ENCODE measurements at regions not wholly inside any gene's neighbourhood (a gene's known extent, or its start where the extent isn't known, plus 50 kb on each side); places are given as distances from the start of the nearest gene placed in this dataset.

GRCh38 chr16:54414671-54415070 lies 128.1 kb upstream of the IRX3 start:
- no peak overlapping the region for H3K4me3 ChIP-seq (ENCODE audit: low read depth, low read length)
- no peak for DNase-seq (ENCODE audit: low read depth)
- no peak for TF ChIP-seq CTCF (IDR thresholded peaks at IDR 0.05; ENCODE audit: low read depth, low read length, missing control alignments)

GRCh38 chr16:54412777-54413455 lies 126.3 kb upstream of the IRX3 start:
- no peak for TF ChIP-seq CTCF (IDR thresholded peaks at IDR 0.05; ENCODE audit: low read depth, low read length, missing control alignments)
- no peak overlapping the region for H3K4me3 ChIP-seq (ENCODE audit: low read depth, low read length)
- no peak for DNase-seq (ENCODE audit: low read depth)

GRCh38 chr16:54412037-54412436 lies 125.5 kb upstream of the IRX3 start:
- H3K4me3 ChIP-seq (ENCODE audit: low read depth, low read length): no peak overlapping the region
- DNase-seq (ENCODE audit: low read depth): no peak
- TF ChIP-seq CTCF (IDR thresholded peaks at IDR 0.05; ENCODE audit: low read depth, low read length, missing control alignments): no peak

GRCh38 chr16:54411544-54411943 lies 125.0 kb upstream of the IRX3 start:
- TF ChIP-seq CTCF (IDR thresholded peaks at IDR 0.05; ENCODE audit: low read depth, low read length, missing control alignments): no peak
- H3K4me3 ChIP-seq (ENCODE audit: low read depth, low read length): no peak overlapping the region
- DNase-seq (ENCODE audit: low read depth): no peak

- TF ChIP-seq CTCF (IDR thresholded peaks at IDR 0.05; ENCODE audit: low read depth, low read length, missing control alignments): no peak
- DNase-seq (ENCODE audit: low read depth): no peak
- no peak overlapping the region for H3K4me3 ChIP-seq (ENCODE audit: low read depth, low read length)
Measured at GRCh38 chr16:54409982-54410381, 123.4 kb upstream of the IRX3 start.

- DNase-seq (ENCODE audit: low read depth): no peak
- TF ChIP-seq CTCF (IDR thresholded peaks at IDR 0.05; ENCODE audit: low read depth, low read length, missing control alignments): no peak
- H3K4me3 ChIP-seq (ENCODE audit: low read depth, low read length): no peak overlapping the region
Measured at GRCh38 chr16:54407596-54407995, 121.0 kb upstream of the IRX3 start.

- no peak overlapping the region for H3K4me3 ChIP-seq (ENCODE audit: low read depth, low read length)
- TF ChIP-seq CTCF (IDR thresholded peaks at IDR 0.05; ENCODE audit: low read depth, low read length, missing control alignments): no peak
- DNase-seq (ENCODE audit: low read depth): no peak
Measured at GRCh38 chr16:54405478-54405877, 118.9 kb upstream of the IRX3 start.

All from GM12864 (cell line).